Right lobe of liver (tissue), 6 donors: ENCODE measurements at regions not wholly inside any gene's neighbourhood (a gene's known extent, or its start where the extent isn't known, plus 50 kb on each side); places are given as distances from the start of the nearest gene placed in this dataset.

Source experiments
- ATAC-seq, 4 donors: fragments of 200-7000 bp; cut with Tn5 transposase; one replicate each; pipeline ENCODE4 v1.9.1; 2020; ENCODE audit warnings: mild to moderate bottlenecking in 4 of 4, moderate library complexity in 4 of 4
- DNase-seq, 3 donors: peaks; one replicate each; pipeline ENCODE4 v3.0.0-alpha.2; 2020
- H3K27ac ChIP-seq, 3 donors: fragments of 200-600 bp; one replicate each; pipeline ENCODE4 v1.8.0; 2022
- H3K27me3 ChIP-seq, 2 donors: fragments of 200-600 bp; one replicate each; pipeline ENCODE4 v1.8.0; 2022
- H3K36me3 ChIP-seq, 4 donors: fragments of 200-600 bp; sonication (generic) in 1 of 4; one replicate each; pipeline versions ENCODE4 v1.5.1 to v1.8.0; 2017 to 2022; ENCODE audit warnings: control low read depth in 1 of 4
- H3K4me1 ChIP-seq, 4 donors: fragments of 200-600 bp; sonication (generic) in 1 of 4; one replicate each; pipeline versions ENCODE4 v1.5.1 to v1.8.0; 2017 to 2022; ENCODE audit warnings: control low read depth in 1 of 4
- H3K4me3 ChIP-seq, 3 donors: fragments of 200-600 bp; one replicate each; pipeline ENCODE4 v1.8.0; 2022
- H3K9me3 ChIP-seq, 4 donors: fragments of 200-600 bp; sonication (generic) in 1 of 4; one replicate each; pipeline versions ENCODE4 v1.5.1 to v1.8.0; 2017 to 2022; ENCODE audit warnings: control low read depth in 1 of 4
- POLR2A ChIP-seq: fragments of 450-650 bp; IDR thresholded peaks from one replicate; pipeline ENCODE4 v1.6.1; 2017; ENCODE audit warnings: antibody characterized with exemption, mild to moderate bottlenecking
- WGBS: methylation state at CpG from one replicate; pipeline ENCODE4 v1.1.6; 2018; ENCODE audit warnings: low coverage, low lambda C conversion rate; ENCODE audit not compliant: insufficient coverage; ENCODE audit errors: missing lambda C conversion rate; 5-methylcytosine and 5-hydroxymethylcytosine counted together
- intact Hi-C, 2 donors: fragments of 100-400 bp; cut with DNase I; formaldehyde crosslinking; loops; one replicate each; pipeline versions ENCODE4 v1.11.2 to v1.14.1; 2022
- TF ChIP-seq, protein P1 (sequence below), 4 donors: fragments of 200-600 bp in 3 of 4; fragments of 450-650 bp in 1 of 4; IDR thresholded peaks; one replicate each; pipeline versions ENCODE4 v1.5.1 to v1.8.0; 2016 to 2022; ENCODE audit warnings: antibody characterized with exemption in 4 of 4, mild to moderate bottlenecking in 2 of 4
- donor health status: DM: no; HTN: yes; CAD: no.
- donor health status: DM: no; HTN: no; CAD: no.
- donor health status: DM: no; HTN: no; CAD: no.
- donor health status: DM: no; HTN: yes; CAD: no.
- donor health status: DM: no; HTN: yes; CAD: no.

DNA sequence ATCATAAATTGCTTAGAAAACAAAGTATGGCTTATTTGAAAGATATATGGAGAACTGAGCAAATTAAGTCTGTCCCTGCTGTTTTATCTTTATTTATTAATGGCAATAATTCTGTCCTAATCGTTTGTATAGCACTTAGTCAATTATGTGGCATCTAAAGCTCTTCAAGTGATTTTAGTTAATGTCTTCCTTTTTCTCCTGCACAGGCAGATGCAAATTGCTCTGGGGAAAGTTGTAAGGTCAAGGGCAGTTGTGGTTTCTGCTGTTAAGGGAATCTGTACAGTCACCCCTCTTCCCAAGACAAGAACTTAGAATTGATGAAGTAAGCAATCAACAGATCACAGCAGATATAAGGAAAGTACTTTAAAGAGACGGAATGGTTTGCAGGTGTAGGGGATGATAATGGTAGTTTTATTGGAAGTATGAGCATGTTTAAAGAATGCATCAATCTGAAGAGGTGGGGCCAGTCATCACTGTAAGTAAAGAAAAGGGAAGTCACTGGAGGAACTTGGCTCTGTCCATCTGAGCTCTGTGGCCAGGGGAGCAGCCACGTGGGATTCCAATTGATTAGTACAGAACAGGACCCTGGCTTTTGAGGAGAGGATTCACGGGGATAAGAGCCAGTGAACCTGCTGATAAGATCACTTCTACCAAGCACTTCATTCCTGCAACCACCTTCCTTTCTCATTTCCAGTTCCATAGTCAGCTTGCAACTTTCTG is 116.0 kb upstream of the KCNJ6 start:
- no peak overlapping the region for H3K4me3 ChIP-seq
- intact Hi-C loops = no loop called here
- no peak for TF ChIP-seq POLR2A
- TF ChIP-seq, protein P1, sequence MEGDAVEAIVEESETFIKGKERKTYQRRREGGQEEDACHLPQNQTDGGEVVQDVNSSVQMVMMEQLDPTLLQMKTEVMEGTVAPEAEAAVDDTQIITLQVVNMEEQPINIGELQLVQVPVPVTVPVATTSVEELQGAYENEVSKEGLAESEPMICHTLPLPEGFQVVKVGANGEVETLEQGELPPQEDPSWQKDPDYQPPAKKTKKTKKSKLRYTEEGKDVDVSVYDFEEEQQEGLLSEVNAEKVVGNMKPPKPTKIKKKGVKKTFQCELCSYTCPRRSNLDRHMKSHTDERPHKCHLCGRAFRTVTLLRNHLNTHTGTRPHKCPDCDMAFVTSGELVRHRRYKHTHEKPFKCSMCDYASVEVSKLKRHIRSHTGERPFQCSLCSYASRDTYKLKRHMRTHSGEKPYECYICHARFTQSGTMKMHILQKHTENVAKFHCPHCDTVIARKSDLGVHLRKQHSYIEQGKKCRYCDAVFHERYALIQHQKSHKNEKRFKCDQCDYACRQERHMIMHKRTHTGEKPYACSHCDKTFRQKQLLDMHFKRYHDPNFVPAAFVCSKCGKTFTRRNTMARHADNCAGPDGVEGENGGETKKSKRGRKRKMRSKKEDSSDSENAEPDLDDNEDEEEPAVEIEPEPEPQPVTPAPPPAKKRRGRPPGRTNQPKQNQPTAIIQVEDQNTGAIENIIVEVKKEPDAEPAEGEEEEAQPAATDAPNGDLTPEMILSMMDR (IDR thresholded peaks at IDR 0.05) = no peak
- ATAC-seq = no peak
- H3K9me3 ChIP-seq = no peaks in the 10 kb centered on the region
- no peak for DNase-seq
- H3K27me3 ChIP-seq = no peaks in the 10 kb centered on the region
- no peaks in the 10 kb centered on the region for H3K36me3 ChIP-seq
- H3K27ac ChIP-seq = no peak overlapping the region
- WGBS = 21% methylated on average over 4 of the region's 4 CpGs
- H3K4me1 ChIP-seq = no peaks in the 10 kb centered on the region

DNA sequence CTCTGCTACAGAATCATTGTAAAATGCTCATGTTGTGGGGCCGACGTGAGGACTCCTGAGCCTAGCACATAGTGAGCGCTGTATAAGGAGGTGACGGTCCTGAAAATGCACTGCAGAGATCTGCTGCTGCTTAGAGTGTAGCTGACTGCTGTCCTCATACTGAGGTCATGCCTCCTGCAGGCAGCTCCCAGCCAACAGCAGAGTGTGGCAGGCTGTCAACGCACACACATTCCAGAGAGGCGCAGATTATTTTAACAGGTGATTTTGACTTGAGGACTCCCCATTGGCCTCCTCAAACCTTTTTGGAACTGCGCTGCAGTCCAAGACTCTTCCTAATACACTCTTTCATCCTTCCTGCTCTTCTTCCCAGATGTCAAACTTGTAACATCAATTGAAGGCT is 119.8 kb upstream of the KCNJ6 start:
- WGBS = 75% methylated on average over 5 of the region's 7 CpGs
- H3K4me3 ChIP-seq = no peak overlapping the region

DNA sequence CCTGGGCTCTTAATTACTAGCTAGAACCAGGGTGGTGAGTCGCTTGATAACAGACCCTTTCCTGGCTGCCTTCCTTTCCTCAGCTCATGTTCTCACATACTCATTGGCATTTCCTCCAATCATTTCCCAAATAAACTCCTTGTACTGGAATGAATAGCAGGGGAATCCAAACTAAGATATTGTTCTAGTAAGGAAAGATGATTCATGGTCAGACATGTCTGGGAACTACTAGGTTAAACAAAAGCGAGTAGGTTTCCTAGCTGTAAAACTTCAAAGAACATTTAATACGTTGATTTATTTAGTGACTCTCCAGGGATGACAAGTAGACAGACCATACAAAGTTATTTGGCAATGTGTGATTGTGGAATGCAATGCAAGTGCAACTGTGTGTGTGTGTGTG is 121.2 kb upstream of the KCNJ6 start:
- TF ChIP-seq, protein P1 (IDR thresholded peaks at IDR 0.05) = no peak
- TF ChIP-seq POLR2A = no peak
- Histone ChIP-seq H3K9me3 (no peaks in the 10 kb centered on the region), H3K27me3 (no peaks in the 10 kb centered on the region), H3K27ac (no peak overlapping the region), H3K4me3 (no peak overlapping the region), H3K36me3 (no peaks in the 10 kb centered on the region), H3K4me1 (no peaks in the 10 kb centered on the region)
- DNase-seq (no peak), ATAC-seq (no peak)
- intact Hi-C loops = no loop called here
- WGBS = 54% methylated on average over 3 of the region's 3 CpGs

More for the DNA sequence above, 119.8 kb upstream of the KCNJ6 start:
- DNase-seq (no peak), ATAC-seq (no peak)
- Histone ChIP-seq H3K36me3 (no peaks in the 10 kb centered on the region), H3K27ac (no peak overlapping the region), H3K9me3 (no peaks in the 10 kb centered on the region), H3K4me1 (no peaks in the 10 kb centered on the region), H3K27me3 (no peaks in the 10 kb centered on the region)
- no peak for TF ChIP-seq POLR2A
- TF ChIP-seq, protein P1 (IDR thresholded peaks at IDR 0.05) = no peak
- intact Hi-C loops = no loop called here

DNA sequence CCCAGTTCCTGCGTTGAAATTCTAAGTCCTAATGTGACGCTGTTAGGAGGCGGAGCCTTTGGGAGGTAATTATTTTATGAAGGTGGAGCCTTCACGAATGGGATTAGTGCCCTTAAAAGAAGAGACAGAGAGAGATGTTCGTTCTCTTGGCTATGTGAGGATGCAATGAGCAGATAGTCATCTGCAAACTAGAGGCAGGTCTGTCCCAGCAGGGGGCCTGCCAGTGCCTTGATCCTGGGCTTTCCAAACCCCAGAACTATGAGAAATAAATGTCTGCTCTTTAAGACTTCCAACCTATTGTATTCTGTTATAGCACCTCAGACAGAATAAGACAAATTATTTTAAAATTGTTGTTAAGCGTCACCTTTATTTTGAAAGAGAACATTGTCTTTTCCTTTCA is 123.1 kb upstream of the KCNJ6 start:
- Histone ChIP-seq H3K27me3 (no peaks in the 10 kb centered on the region), H3K4me1 (no peaks in the 10 kb centered on the region), H3K27ac (no peak overlapping the region), H3K4me3 (no peak overlapping the region), H3K9me3 (no peaks in the 10 kb centered on the region), H3K36me3 (no peaks in the 10 kb centered on the region)
- intact Hi-C loops = no loop called here
- TF ChIP-seq, protein P1 (IDR thresholded peaks at IDR 0.05) = no peak
- no peak for TF ChIP-seq POLR2A
- WGBS = 65% methylated on average over 6 of the region's 6 CpGs
- ATAC-seq = no peak
- DNase-seq = no peak

DNA sequence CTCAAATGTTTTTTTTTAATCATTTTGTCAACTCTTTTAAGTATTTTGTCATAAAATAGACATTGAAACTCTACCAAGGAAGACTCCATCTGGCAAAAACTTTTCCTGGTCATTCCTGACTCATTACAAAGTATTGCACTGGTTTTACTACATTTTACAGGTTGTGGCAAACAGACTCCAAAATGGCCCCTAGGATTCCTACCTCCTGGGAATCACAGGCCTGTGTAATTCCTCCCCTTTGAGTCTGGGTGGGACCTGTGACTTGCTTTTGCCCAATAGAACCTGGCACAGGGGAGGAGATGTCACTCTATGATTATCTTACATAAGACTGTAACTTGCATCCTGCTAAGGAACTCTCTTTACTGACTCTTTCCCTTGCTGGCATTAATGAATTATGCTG is 123.6 kb upstream of the KCNJ6 start:
- no peaks in the 10 kb centered on the region for H3K9me3 ChIP-seq
- H3K27ac ChIP-seq = no peak overlapping the region
- no peak overlapping the region for H3K4me3 ChIP-seq
- DNase-seq = no peak
- H3K36me3 ChIP-seq = no peaks in the 10 kb centered on the region
- intact Hi-C loops = no loop called here
- ATAC-seq = no peak
- TF ChIP-seq, protein P1 (IDR thresholded peaks at IDR 0.05) = no peak
- no peak for TF ChIP-seq POLR2A
- H3K27me3 ChIP-seq = no peaks in the 10 kb centered on the region
- no peaks in the 10 kb centered on the region for H3K4me1 ChIP-seq
